GM12878 (cell line): ENCODE measurements at regions not wholly inside any gene's neighbourhood (a gene's known extent, or its start where the extent isn't known, plus 50 kb on each side); places are given as distances from the start of the nearest gene placed in this dataset.

Source experiments
- ATAC-seq: fragments of 200-7000 bp; cut with Tn5 transposase; 3 replicates; pipeline ENCODE4 v1.9.1; 2020; ENCODE audit warnings: mild to moderate bottlenecking, moderate library complexity
- BruUV-seq: library from RNA; stranded (reverse); fragments of 400-500 nt; replicated peaks from 2 replicates; lab custom pipeline; 2021; lab: Mats Ljungman, UMichigan
- CTCF ChIA-PET: fragments of 300-600 bp; sonication (Branson Sonifier 250); formaldehyde crosslinking; extraction: SDS; loops from one replicate; lab custom pipeline; 2021; ENCODE audit warnings: inconsistent platforms; lab: Yijun Ruan, JAX
- POLR2A ChIA-PET: fragments of 350-600 bp; formaldehyde crosslinking; extraction: SDS; loops from one replicate; lab custom pipeline; 2021; ENCODE audit warnings: inconsistent platforms; lab: Charles Lee
- RAD21 ChIA-PET: fragments of 300-600 bp; sonication (Branson Sonifier 250); formaldehyde crosslinking; loops from one replicate; lab custom pipeline; 2023; ENCODE audit warnings: antibody characterized with exemption; ENCODE audit not compliant: unreplicated experiment; lab: Charles Lee
- SMC1A ChIA-PET: fragments of 300-600 bp; sonication (Branson Sonifier 250); formaldehyde crosslinking; loops from one replicate; lab custom pipeline; 2023; ENCODE audit not compliant: unreplicated experiment, uncharacterized antibody; lab: Charles Lee
- DNase-seq: peaks from one replicate; pipeline ENCODE4 v3.0.0-alpha.2; 2011; ENCODE audit warnings: low read depth, low spot score
- FAIRE-seq: peaks from 3 replicates; lab custom pipeline; 2011; peaks lifted over from hg19 to GRCh38; lab: Jason Lieb, UNC
- H2AFZ ChIP-seq: 2 replicates; pipeline ENCODE4 v1.6.0; 2011; ENCODE audit warnings: low read depth, low read length, control low read depth; ENCODE audit not compliant: control insufficient read depth
- H3K27ac ChIP-seq: 2 replicates; pipeline ENCODE4 v1.5.1; 2011; ENCODE audit warnings: control low read depth; ENCODE audit not compliant: control insufficient read depth, insufficient read depth
- H3K27me3 ChIP-seq, 2 experiments: replicated peaks in 1 of 2; 2 replicates each; pipeline versions ENCODE4 v1.6.0 to v1.6.1; 2011; ENCODE audit warnings: low read length in 1 of 2; ENCODE audit not compliant: control insufficient read depth in 2 of 2, insufficient read depth in 2 of 2
- H3K36me3 ChIP-seq, 2 experiments: 2 replicates each; pipeline ENCODE4 v1.5.1; 2011; ENCODE audit warnings: low read length in 1 of 2; ENCODE audit not compliant: control insufficient read depth in 2 of 2, insufficient read depth in 2 of 2
- H3K4me1 ChIP-seq: 2 replicates; pipeline ENCODE4 v1.6.1; 2011; ENCODE audit warnings: mild to moderate bottlenecking, low read length, moderate library complexity, mixed read lengths; ENCODE audit not compliant: control insufficient read depth, insufficient read depth
- H3K4me2 ChIP-seq: 2 replicates; pipeline ENCODE4 v1.6.0; 2011; ENCODE audit warnings: control low read depth; ENCODE audit not compliant: control insufficient read depth, insufficient read depth
- H3K4me3 ChIP-seq: fragments of 200-600 bp; sonication (generic); 2 replicates; pipeline ENCODE4 v1.5.1; 2016
- H3K79me2 ChIP-seq: 2 replicates; pipeline ENCODE4 v1.6.0; 2011; ENCODE audit warnings: low read length; ENCODE audit not compliant: control insufficient read depth, insufficient read depth
- H3K9ac ChIP-seq: 2 replicates; pipeline ENCODE4 v1.8.0; 2011; ENCODE audit warnings: low read length, control low read depth, mixed read lengths; ENCODE audit not compliant: control insufficient read depth, insufficient read depth
- H3K9me3 ChIP-seq: replicated peaks from 3 replicates; pipeline ENCODE4 v1.5.1; 2011; ENCODE audit warnings: mild to moderate bottlenecking, low read length; ENCODE audit not compliant: control insufficient read depth, insufficient read depth
- H4K20me1 ChIP-seq: 2 replicates; pipeline ENCODE4 v1.6.0; 2011; ENCODE audit not compliant: control insufficient read depth, insufficient read depth
- CREM ChIP-seq: IDR thresholded peaks from 2 replicates; pipeline ENCODE4 v1.6.1; 2014; ENCODE audit warnings: antibody characterized with exemption, low read depth
- CUX1 ChIP-seq: IDR thresholded peaks from 2 replicates; pipeline ENCODE4 v1.6.1; 2012; ENCODE audit warnings: improper control_type of control experiment, low read depth, low read length; ENCODE audit not compliant: insufficient replicate concordance
- E2F8 ChIP-seq: fragments of 450-650 bp; IDR thresholded peaks from 2 replicates; pipeline ENCODE4 v1.6.1; 2018; ENCODE audit warnings: mild to moderate bottlenecking, low read depth, moderate library complexity; ENCODE audit not compliant: partially characterized antibody
- EGR1 ChIP-seq, 2 experiments: IDR thresholded peaks; 1 replicate in 1 of 2; 2 replicates in 1 of 2; pipeline ENCODE4 v1.6.1; 2011 to 2012; ENCODE audit warnings: low read depth in 2 of 2, low read length in 2 of 2, borderline replicate concordance in 1 of 2, mild to moderate bottlenecking in 1 of 2, moderate library complexity in 1 of 2
- HDAC6 ChIP-seq: fragments of 200-600 bp; sonication (generic); IDR thresholded peaks from one replicate; pipeline ENCODE4 v1.8.0; 2017; ENCODE audit warnings: antibody characterized with exemption; ENCODE audit not compliant: unreplicated experiment
- NR2C1 ChIP-seq: fragments of 450-650 bp; IDR thresholded peaks from 2 replicates; pipeline ENCODE4 v1.6.1; 2017; ENCODE audit warnings: antibody characterized with exemption, mild to moderate bottlenecking, moderate library complexity
- RAD51 ChIP-seq: fragments of 450-650 bp; IDR thresholded peaks from 2 replicates; pipeline ENCODE4 v1.6.1; 2016; ENCODE audit warnings: moderate library complexity, mild to moderate bottlenecking, inconsistent platforms
- RCOR1 ChIP-seq: conservative IDR thresholded peaks from 2 replicates; pipeline ENCODE4 v1.6.1; 2012; ENCODE audit warnings: low read depth, low read length, improper control_type of control experiment
- RELA ChIP-seq: fragments of 450-650 bp; IDR thresholded peaks from 2 replicates; pipeline ENCODE4 v1.8.0; 2014; ENCODE audit warnings: borderline replicate concordance; ENCODE audit not compliant: partially characterized antibody
- TBL1XR1 ChIP-seq: IDR thresholded peaks from 2 replicates; pipeline ENCODE4 v1.6.1; 2012; ENCODE audit warnings: low read depth, low read length, improper control_type of control experiment
- ZBTB4 ChIP-seq: fragments of 450-650 bp; formaldehyde crosslinking; IDR thresholded peaks from 2 replicates; pipeline ENCODE4 v1.4.0; 2022; ENCODE audit warnings: mild to moderate bottlenecking, moderate library complexity
- WGBS: methylation state at CpG from one replicate; pipeline ENCODE4 v1.1.6; 2016; ENCODE audit warnings: low lambda C conversion rate; ENCODE audit not compliant: insufficient replicate concordance, insufficient coverage; ENCODE audit errors: missing lambda C conversion rate; 5-methylcytosine and 5-hydroxymethylcytosine counted together
- in situ Hi-C: fragments of 300-500 bp; cut with MboI; formaldehyde crosslinking; loops from 9 replicates; pipeline ENCODE4 v1.14.3; 2018; ENCODE audit warnings: mixed read lengths
- intact Hi-C: fragments of 100-400 bp; cut with micrococcal nuclease; formaldehyde crosslinking; loops from one replicate; pipeline ENCODE4 v1.14.2; 2022; ENCODE audit not compliant: unreplicated experiment

- in situ Hi-C loops (no loop called here), intact Hi-C loops (no loop called here)
- H3K27me3 ChIP-seq = no peaks in the 10 kb centered on the region
- no TSS peak for BruUV-seq
- no peak overlapping the region for H3K9ac ChIP-seq
- H3K4me1 ChIP-seq = no peaks in the 10 kb centered on the region
- H3K4me3 ChIP-seq = no peak overlapping the region
- H3K9me3 ChIP-seq = no peaks in the 10 kb centered on the region
- POLR2A ChIA-PET = interaction anchor here (0.8 kb wide), 1 partner anchor 193 kb away, joined by 6 read pairs; no protein-coding TSS in a partner anchor
- no peak overlapping the region for H3K4me2 ChIP-seq
- no peak overlapping the region for H2AFZ ChIP-seq
- WGBS = 19% methylated on average over 5 of the region's 5 CpGs
- SMC1A ChIA-PET = no interaction called here
- FAIRE-seq (no peak), ATAC-seq (no peak), DNase-seq (no peak)
- no peaks in the 10 kb centered on the region for H4K20me1 ChIP-seq
- CTCF ChIA-PET = no interaction called here
- H3K27ac ChIP-seq = no peak overlapping the region
- H3K79me2 ChIP-seq = no peaks in the 10 kb centered on the region
- RAD21 ChIA-PET = no interaction called here
- H3K36me3 ChIP-seq = no peaks in the 10 kb centered on the region
- no peak for TF ChIP-seq RELA
- no peak for TF ChIP-seq NR2C1
- TF ChIP-seq TBL1XR1 = no peak
- TF ChIP-seq ZBTB4 (CRISPR knock-in tag) = no peak
- no peak for TF ChIP-seq RAD51
- no peak for TF ChIP-seq CUX1
- TF ChIP-seq E2F8 = no peak
- TF ChIP-seq CREM = no peak
- no peak for TF ChIP-seq RCOR1
- no peak for TF ChIP-seq HDAC6
- no peak for TF ChIP-seq EGR1 (IDR thresholded peaks at IDR 0.05; ENCODE audit: borderline replicate concordance in 1 of 2, low read depth in 2 of 2, low read length in 2 of 2)
These were observed 927.0 kb downstream of the SLC16A7 start for GRCh38 chr12:60522684-60523400.
